ENCODE measurements at regions not wholly inside any gene's neighbourhood (a gene's known extent, or its start where the extent isn't known, plus 50 kb on each side); places are given as distances from the start of the nearest gene placed in this dataset.

DNA sequence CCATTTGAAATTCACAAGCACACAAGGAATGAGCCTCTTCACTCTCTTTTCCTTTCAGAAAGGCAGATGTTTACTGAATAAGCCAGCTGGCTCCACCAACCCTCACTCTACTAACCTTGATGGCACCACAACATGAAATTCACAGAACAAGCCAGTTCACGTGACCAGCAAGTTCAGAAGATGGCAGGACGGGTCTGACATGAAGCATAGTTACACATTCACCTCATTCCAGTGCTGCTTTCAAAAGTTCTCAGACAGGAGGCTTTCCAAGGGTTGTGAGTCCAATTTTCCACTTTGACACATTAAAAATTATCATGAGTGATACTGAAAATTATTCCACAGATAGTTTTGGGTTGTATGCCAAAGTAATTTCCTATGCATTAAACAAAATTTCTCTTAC lies 74.2 kb upstream of the MBOAT2 start:
- Histone ChIP-seq H4K20me1 (ENCODE audit: low read length) (no peaks in the 10 kb centered on the region), H3K27ac (ENCODE audit: low read length) (no peak overlapping the region), H3K27me3 (ENCODE audit: low read length) (no peaks in the 10 kb centered on the region), H3K36me3 (ENCODE audit: low read depth, low read length) (no peaks in the 10 kb centered on the region), H2AFZ (ENCODE audit: low read length) (no peak overlapping the region; the same call in 1 of the 2 replicates), H3K4me3 (ENCODE audit: low read length) (no peak overlapping the region), H3K9me3 (ENCODE audit: low read length) (no peaks in the 10 kb centered on the region), H3K9ac (ENCODE audit: low read length) (no peak overlapping the region), H3K4me1 (ENCODE audit: insufficient read depth, low read length) (peaks cover 11% of the 10 kb centered on the region), H3K4me2 (ENCODE audit: low read length) (no peak overlapping the region), H3F3A (ENCODE audit: low read length, unreplicated experiment) (no peaks in the 10 kb centered on the region), H3K9me2 (replicated peaks; ENCODE audit: low read length) (no peaks in the 10 kb centered on the region), H3K79me2 (ENCODE audit: low read length) (no peaks in the 10 kb centered on the region)
- no TSS peak for BruUV-seq (replicated peaks)
- TF ChIP-seq, protein P1, sequence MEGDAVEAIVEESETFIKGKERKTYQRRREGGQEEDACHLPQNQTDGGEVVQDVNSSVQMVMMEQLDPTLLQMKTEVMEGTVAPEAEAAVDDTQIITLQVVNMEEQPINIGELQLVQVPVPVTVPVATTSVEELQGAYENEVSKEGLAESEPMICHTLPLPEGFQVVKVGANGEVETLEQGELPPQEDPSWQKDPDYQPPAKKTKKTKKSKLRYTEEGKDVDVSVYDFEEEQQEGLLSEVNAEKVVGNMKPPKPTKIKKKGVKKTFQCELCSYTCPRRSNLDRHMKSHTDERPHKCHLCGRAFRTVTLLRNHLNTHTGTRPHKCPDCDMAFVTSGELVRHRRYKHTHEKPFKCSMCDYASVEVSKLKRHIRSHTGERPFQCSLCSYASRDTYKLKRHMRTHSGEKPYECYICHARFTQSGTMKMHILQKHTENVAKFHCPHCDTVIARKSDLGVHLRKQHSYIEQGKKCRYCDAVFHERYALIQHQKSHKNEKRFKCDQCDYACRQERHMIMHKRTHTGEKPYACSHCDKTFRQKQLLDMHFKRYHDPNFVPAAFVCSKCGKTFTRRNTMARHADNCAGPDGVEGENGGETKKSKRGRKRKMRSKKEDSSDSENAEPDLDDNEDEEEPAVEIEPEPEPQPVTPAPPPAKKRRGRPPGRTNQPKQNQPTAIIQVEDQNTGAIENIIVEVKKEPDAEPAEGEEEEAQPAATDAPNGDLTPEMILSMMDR (conservative IDR thresholded peaks at IDR 0.05; ENCODE audit: low read depth, low read length), result no peak
- TF ChIP-seq EZH2phosphoT487 (IDR thresholded peaks at IDR 0.05; ENCODE audit: borderline replicate concordance, low read length) (no peak), EZH2 (IDR thresholded peaks at IDR 0.05; ENCODE audit: low read length, unreplicated experiment) (no peak)
- POLR2A ChIA-PET (ENCODE audit: unreplicated experiment), result no interaction called here
- no peak for DNase-seq
- CTCF ChIA-PET, result no interaction called here
- intact Hi-C loops (cut with micrococcal nuclease), result no loop called here
- no peak for ATAC-seq

DNA sequence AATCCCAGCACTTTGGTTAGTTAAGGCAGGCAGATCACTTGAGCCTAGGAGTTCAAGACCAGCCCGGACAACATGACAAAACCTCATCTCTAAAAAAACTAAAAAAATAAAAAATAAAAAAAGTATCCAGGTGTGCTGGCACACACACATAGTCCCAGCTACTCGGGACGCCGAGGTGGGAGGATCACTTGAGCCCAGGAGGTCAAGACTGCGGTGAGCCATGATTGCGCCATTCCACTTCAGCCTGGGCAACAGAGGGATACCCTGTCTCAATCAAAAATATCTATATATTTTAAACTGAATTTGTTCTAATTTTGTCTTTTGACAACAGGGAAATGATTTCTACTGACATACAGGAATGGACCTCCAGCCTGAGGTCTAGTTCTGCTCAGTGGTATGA lies 73.3 kb upstream of the MBOAT2 start:
- TF ChIP-seq EZH2 (IDR thresholded peaks at IDR 0.05; ENCODE audit: low read length, unreplicated experiment) (no peak), EZH2phosphoT487 (IDR thresholded peaks at IDR 0.05; ENCODE audit: borderline replicate concordance, low read length) (no peak)
- TF ChIP-seq, protein P1 (conservative IDR thresholded peaks at IDR 0.05; ENCODE audit: low read depth, low read length), result no peak
- Histone ChIP-seq H3K4me2 (ENCODE audit: low read length) (no peak overlapping the region), H3K27ac (ENCODE audit: low read length) (0 out of 2 replicates have a peak overlapping the region, but pooled peaks have one; percentile 6), H2AFZ (ENCODE audit: low read length) (no peak overlapping the region), H3K27me3 (ENCODE audit: low read length) (no peaks in the 10 kb centered on the region), H3K79me2 (ENCODE audit: low read length) (no peaks in the 10 kb centered on the region), H3K9ac (ENCODE audit: low read length) (no peak overlapping the region), H3K36me3 (ENCODE audit: low read depth, low read length) (no peaks in the 10 kb centered on the region), H3K9me3 (ENCODE audit: low read length) (no peaks in the 10 kb centered on the region), H3K9me2 (replicated peaks; ENCODE audit: low read length) (no peaks in the 10 kb centered on the region), H3K4me3 (ENCODE audit: low read length) (no peak overlapping the region), H3K4me1 (ENCODE audit: insufficient read depth, low read length) (peaks cover 20% of the 10 kb centered on the region), H3F3A (ENCODE audit: low read length, unreplicated experiment) (no peaks in the 10 kb centered on the region), H4K20me1 (ENCODE audit: low read length) (no peaks in the 10 kb centered on the region)
- DNase-seq, result no peak
- no peak for ATAC-seq
- ChIA-PET POLR2A (ENCODE audit: unreplicated experiment) (no interaction called here), CTCF (no interaction called here)
- BruUV-seq (replicated peaks), result no TSS peak
- intact Hi-C loops (cut with micrococcal nuclease), result no loop called here

DNA sequence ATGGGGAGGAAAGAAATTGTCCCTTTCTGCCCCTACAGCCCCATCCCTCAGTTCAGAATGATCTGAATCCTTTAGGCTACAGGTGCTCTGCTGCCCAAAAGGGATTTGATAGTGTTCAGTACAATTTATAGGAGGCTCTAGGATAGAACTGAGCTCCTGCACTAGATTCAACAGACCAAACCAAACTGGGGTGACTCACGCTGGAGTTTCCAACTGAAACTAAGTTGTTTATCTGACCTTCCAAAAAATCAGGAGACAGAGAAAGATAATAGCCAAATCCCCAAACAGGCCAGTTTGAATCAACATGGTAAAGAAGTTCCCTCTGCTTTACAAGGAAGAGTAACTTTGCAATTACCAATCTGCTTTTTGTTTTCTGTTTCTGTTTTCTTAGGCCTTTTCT lies 72.7 kb upstream of the MBOAT2 start:
- Histone ChIP-seq H3K9me2 (replicated peaks; ENCODE audit: low read length) (no peaks in the 10 kb centered on the region), H3K79me2 (ENCODE audit: low read length) (no peaks in the 10 kb centered on the region), H3K9ac (ENCODE audit: low read length) (no peak overlapping the region), H3K36me3 (ENCODE audit: low read depth, low read length) (no peaks in the 10 kb centered on the region), H3K9me3 (ENCODE audit: low read length) (no peaks in the 10 kb centered on the region), H3K4me2 (ENCODE audit: low read length) (no peak overlapping the region), H2AFZ (ENCODE audit: low read length) (no peak overlapping the region; the same call in 1 of the 2 replicates), H4K20me1 (ENCODE audit: low read length) (no peaks in the 10 kb centered on the region), H3F3A (ENCODE audit: low read length, unreplicated experiment) (no peaks in the 10 kb centered on the region), H3K4me3 (ENCODE audit: low read length) (no peak overlapping the region), H3K27me3 (ENCODE audit: low read length) (no peaks in the 10 kb centered on the region), H3K4me1 (ENCODE audit: insufficient read depth, low read length) (peaks cover 25% of the 10 kb centered on the region), H3K27ac (ENCODE audit: low read length) (0 out of 2 replicates have a peak overlapping the region, but pooled peaks have one; percentile 6)
- peak; percentile 49 for DNase-seq
- TF ChIP-seq EZH2phosphoT487 (IDR thresholded peaks at IDR 0.05; ENCODE audit: borderline replicate concordance, low read length), result no peak
- TF ChIP-seq, protein P1 (conservative IDR thresholded peaks at IDR 0.05; ENCODE audit: low read depth, low read length), result no peak
- CTCF ChIA-PET, result no interaction called here
- intact Hi-C loops (cut with micrococcal nuclease), result no loop called here
- no TSS peak for BruUV-seq (replicated peaks)
- POLR2A ChIA-PET (ENCODE audit: unreplicated experiment), result no interaction called here
- peak; percentile 20; the same call in 1 of the 2 replicates for ATAC-seq

Data from PC-3 (cell line).